HG03280 (cell line): ENCODE measurements at regions not wholly inside any gene's neighbourhood (a gene's known extent, or its start where the extent isn't known, plus 50 kb on each side); places are given as distances from the start of the nearest gene placed in this dataset.

ENCODE experiments used
- ATAC-seq: cut with Tn5 transposase; IDR thresholded peaks from one replicate; pipeline ENCODE4 v1.9.1; 2021; ENCODE audit warnings: mild to moderate bottlenecking, moderate library complexity; ENCODE audit not compliant: unreplicated experiment

DNA sequence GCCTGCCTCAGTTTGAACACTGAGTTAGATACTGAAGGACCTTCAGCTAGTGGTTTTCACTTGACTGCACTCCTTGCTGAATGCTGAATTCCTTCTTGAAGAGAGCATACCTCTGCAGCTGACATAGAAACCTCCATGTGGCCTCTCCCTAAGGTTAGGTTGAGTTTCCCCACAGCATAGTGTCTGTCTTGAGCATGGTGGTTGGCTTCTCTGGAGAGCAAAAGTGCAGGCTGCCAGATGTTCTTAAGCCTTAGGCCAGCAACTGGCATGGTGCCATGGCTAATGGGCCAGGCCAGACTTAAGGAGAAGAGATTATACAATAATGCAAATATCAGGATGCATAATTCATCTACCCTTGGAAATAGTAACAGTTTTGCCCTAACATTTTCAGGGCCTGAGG is 545.6 kb upstream of the ZNF385D start:
- ATAC-seq: no peak

DNA sequence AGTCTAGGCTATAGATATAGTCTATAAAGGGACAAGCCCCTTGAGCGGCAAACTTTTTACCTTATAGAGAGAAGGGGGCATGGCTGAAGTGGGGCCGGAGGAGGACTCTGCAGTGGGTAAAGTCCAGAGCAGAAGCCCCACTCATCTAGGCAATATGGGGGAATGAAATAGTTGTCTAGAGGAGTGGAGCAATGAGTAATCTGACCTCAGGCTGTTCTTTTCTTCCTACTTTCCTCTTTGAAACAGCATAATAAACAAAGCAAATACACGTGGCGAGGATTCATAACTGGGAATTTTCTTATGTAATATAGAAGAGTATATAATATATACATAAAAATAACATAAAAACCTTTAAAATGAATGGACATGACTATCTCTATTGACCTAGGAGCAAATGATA is 546.4 kb upstream of the ZNF385D start:
- ATAC-seq: no peak

DNA sequence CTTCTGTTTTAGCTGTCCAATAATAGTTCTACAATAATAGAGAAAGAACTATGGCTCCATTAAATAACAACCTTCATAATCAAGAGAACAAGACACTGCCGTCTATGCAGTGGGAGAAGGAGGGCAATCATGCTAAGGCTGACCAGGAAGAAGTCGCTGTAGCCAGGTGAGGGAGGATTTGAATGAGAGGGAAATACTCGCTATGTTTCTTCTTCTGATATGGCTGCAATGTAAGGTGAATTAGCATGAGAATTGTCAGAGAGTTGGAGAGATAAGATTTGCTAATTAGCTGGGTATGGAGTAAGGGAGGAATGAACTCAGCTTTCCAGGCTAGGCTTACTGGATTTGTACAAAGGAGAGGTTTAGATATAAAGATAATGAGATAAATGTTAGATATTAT is 555.4 kb upstream of the ZNF385D start:
- no peak for ATAC-seq

- ATAC-seq: no peak
Observed at GRCh38 chr3:22308871-22309270, 557.9 kb upstream of the ZNF385D start.

DNA sequence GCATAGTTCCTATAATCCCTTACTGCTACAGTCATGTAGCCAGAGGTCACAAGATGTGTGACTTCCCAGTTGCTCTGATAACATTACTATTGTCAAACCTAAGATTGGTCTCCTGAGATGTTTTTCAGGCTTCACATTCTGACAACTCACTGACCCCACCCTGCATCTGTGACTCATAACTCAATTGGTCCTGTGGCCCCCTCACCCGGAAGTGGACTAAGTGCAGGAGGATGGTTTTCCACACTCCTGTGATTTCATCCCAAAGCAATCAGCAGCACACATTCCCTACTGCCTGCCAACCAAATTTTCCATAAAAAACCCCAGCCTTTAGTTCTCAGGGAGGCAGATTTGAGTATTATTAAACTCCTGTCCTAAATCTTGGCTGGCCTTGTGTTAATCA is 564.9 kb upstream of the ZNF385D start:
- no peak for ATAC-seq

- ATAC-seq: no peak
Observed at GRCh38 chr3:22318325-22318724, 567.3 kb upstream of the ZNF385D start.

GRCh38 chr3:22319446-22319845 is 568.4 kb upstream of the ZNF385D start:
- ATAC-seq: no peak

- no peak for ATAC-seq
Observed at GRCh38 chr3:22322861-22323260, 571.9 kb upstream of the ZNF385D start.

DNA sequence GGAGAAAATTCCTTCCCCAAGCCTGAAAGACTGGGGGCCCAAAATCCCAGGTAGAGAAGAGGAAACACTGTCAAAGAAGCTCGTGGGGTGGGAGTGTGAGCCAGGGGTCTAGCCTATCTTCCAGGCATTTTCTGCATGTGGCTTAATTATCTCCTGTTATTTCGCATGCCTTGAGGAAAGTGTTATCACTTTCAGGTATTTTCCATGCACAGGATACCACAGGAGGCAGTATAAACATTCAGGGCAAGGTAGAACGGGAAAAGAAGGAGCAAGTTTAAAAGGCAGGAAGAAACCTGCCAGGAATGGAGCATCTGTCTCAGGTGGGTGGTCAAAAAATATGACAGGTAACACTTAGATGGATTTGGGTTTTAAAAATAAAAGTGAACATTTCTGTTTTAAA is 575.3 kb upstream of the ZNF385D start:
- ATAC-seq: no peak

GRCh38 chr3:22334996-22335395 is 584.0 kb upstream of the ZNF385D start:
- no peak for ATAC-seq

DNA sequence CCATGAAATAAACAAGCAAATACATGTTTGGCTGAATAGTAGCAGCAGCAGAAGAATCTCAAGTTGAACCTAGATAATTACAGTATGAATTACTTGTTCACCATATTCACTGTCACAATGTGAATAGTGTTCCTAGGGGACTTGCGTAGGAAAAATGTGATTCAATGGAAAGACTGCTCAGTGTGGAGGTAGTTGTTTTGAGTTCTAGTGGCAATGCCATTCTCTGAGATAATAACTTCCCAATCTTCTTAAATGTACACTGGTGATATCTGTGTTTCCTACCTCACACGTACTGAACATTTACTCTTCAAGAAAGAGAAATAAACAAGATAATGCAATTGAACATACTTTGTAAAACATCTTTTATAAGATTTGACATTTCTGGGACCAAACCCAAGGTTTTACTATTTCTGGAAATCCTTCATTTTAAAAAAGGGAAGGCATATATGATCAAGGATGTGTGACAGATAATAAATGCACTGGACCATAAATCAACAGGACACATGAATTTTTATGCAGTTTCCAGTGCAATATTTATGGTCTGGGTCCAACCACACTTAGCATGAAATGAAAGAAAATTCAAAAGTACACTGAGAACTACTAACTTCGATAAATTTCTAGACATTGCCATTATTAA is 598.3 kb upstream of the ZNF385D start:
- no peak for ATAC-seq

- no peak for ATAC-seq
Observed at GRCh38 chr3:22351806-22352205, 600.8 kb upstream of the ZNF385D start.

DNA sequence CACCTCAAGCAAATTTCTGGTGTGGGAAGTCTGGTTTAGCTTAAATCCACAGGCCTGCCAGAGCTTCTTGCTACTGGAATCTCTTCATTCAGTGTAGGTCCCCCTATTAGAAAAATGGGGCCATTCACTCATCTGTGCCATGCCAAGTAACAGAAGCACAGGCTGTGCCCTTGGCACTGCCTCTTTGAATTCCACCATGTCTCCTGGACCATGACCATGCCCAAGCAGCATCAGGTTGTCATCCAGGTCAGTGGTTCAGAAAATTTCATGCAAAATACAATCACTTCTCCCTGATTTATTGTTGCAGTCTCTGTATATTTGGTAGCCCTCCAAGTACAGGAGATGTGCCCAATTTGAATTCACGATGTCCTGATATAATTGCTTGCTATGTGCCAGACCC is 602.1 kb upstream of the ZNF385D start:
- no peak for ATAC-seq

DNA sequence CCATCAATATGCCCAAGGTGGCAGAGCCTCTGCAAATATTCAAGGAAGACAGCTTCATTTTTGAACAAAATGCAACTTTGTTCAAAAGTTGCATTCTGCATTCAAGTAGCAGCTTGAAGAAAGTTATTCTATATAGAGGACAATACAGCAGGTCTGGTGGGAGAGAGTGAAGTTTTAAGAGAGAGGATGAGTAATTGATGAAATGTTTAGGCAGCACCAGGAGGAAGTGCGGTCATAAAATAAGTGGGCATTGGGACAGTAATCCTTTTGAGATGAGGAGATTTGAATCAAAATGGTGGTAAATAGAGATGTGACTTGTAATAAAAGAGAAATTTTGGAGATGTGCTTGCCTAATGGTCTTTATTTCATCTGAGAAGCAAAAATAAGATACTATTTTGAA is 607.3 kb upstream of the ZNF385D start:
- no peak for ATAC-seq

DNA sequence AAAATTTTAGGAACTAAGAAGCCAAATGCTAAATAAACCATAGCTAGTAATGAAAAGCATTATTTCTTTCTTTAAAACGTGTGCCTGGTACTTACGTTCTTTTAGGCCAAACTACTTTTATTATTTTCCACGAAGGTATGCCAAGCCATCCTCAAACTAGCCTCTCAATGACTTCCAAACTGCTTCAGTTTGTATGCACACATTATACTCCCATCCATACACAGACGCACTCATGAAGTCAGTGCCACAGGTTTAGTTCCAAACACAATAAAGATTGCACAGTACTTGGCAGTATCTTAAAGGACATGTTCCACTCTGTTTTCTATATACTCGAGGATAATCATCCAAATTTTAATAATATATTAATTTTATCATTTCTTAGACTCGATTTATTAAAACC is 609.2 kb upstream of the ZNF385D start:
- no peak for ATAC-seq

- no peak for ATAC-seq
Observed at GRCh38 chr3:22360970-22361369, 610.0 kb upstream of the ZNF385D start.

DNA sequence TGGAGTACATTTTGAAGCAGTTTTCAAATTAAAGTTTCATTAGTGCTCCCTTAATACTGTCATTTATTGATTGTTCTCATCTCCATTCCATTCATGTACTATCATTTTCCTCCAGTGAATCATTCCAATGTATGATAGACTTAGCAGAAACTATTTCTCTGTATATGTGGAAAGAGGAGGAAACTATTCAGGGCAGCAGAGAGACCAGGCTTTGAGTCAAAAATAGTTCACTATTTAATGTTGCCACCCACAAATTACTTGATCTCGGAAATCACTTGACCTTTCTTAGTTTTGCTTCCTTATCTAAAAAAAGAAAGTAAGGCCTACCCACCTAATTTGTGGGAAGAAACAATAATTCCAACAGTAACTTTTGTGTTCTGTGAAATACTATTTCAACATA is 610.5 kb upstream of the ZNF385D start:
- ATAC-seq: no peak

- no peak for ATAC-seq
Observed at GRCh38 chr3:22364851-22365250, 613.8 kb upstream of the ZNF385D start.

DNA sequence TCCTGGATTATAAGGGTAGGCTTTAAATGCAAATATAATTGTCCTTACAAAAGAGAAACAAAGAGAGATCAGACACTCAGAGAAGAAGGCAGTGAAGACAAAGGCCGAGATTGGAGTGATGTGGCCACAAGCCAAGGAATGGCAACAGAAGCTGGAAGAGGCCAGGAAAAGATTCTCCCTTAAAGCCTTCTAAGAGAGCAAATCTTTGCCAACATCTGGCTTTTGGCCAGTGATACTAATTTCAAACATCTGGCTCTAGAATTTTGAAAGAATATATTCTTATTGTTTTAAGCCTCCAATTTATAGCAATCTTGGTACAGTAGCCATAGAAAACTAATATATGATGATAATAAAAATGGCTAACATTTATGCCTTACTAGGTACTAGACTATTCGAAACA is 615.8 kb upstream of the ZNF385D start:
- no peak for ATAC-seq

DNA sequence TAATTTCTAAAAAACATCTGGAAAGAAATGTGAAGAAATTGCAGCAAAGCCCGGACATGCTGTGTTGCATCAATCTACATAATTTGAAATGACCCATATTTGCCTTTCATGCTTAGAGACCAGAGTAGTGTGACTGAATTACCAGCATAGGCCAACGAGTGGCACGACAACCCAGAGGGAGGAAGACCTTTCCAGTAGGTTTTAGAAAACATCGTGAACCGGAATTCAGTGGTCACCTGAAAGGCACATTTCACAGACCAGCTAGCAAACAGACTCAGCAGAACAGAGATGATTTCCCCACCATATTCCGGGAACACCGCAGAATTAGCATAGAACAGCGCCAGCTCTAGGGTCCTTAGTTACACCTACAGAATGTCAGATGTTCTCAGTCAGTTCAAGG is 620.0 kb upstream of the ZNF385D start:
- no peak for ATAC-seq

DNA sequence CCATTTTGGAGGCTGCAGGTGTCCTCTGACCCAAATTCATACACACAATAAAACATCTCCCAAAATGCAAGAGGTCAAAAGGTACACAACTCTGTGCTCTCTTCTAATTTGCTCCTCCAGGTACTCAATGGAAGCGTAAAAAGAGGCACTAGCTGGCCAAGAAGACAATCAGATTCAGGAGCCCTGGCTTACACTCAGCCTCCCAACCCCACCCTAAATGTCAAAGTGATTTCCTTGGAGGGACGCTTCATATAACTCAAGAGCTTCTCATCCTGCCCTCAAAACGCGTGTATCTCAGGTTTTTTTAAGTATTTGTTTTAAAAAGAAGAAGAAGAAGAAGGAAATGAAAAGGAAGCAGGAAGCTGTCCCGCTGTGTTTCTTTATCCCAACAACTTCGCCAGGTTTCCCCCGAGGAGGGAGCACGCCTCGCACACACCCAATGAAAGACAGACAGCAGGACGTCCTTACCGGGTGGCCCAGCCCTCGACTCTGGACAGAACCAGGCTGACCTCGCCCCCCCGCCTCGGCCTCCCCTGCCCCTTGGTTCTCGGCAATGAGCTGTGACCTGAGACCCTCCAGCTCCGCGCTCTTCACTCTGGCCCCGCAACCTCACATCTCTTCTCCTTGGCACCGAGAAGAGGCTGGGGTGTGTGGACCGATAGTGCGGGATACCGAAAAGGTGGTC is 620.7 kb upstream of the ZNF385D start:
- ATAC-seq: no peak

- no peak for ATAC-seq
Observed at GRCh38 chr3:22372292-22373062, 621.5 kb upstream of the ZNF385D start.
